ENCODE measurements at regions not wholly inside any gene's neighbourhood (a gene's known extent, or its start where the extent isn't known, plus 50 kb on each side); places are given as distances from the start of the nearest gene placed in this dataset.
A peak's percentile ranks its signal among the peaks of the same experiment; 100 is the strongest.

- no peaks in the 10 kb centered on the region for H3K27me3 ChIP-seq (ENCODE audit: insufficient read depth)
- TF ChIP-seq GATA2 (CRISPR knock-in tag; IDR thresholded peaks at IDR 0.05) = peak; percentile 12; the same call in 1 of the 2 replicates
- TF ChIP-seq CTCF (IDR thresholded peaks at IDR 0.05) = no peak
- TF ChIP-seq RAD21 (IDR thresholded peaks at IDR 0.05; ENCODE audit: low read length) = no peak
- no peak for TF ChIP-seq NFIC (IDR thresholded peaks at IDR 0.05; ENCODE audit: borderline replicate concordance)
- TF ChIP-seq JUND (IDR thresholded peaks at IDR 0.05) = no peak
- no peak for TF ChIP-seq NRF1 (IDR thresholded peaks at IDR 0.05; ENCODE audit: low read depth, low read length)
- no peaks in the 10 kb centered on the region for H3K79me2 ChIP-seq (ENCODE audit: insufficient read depth)
- H3K4me1 ChIP-seq (ENCODE audit: control insufficient read depth in 1 of 2, insufficient read depth in 2 of 2, low read depth in 1 of 2, low read length in 1 of 2) = no peaks in the 10 kb centered on the region
- no peaks in the 10 kb centered on the region for H3F3A ChIP-seq (replicated peaks; ENCODE audit: insufficient read depth)
- no peaks in the 10 kb centered on the region for H3K36me3 ChIP-seq (replicated peaks in 1 of 2; ENCODE audit: control insufficient read depth in 1 of 2, insufficient read depth in 2 of 2, low read length in 1 of 2)
- whole genome bisulfite sequencing (ENCODE audit: low lambda C conversion rate) = 0% methylated on average over 2 of the region's 2 CpGs
- H3K9ac ChIP-seq = no peak overlapping the region
- DNase-seq = no peak
- H3K4me2 ChIP-seq = no peak overlapping the region
- H3K27ac ChIP-seq (ENCODE audit: low read depth in 2 of 2, low read length in 1 of 2) = no peak overlapping the region
- H3K4me3 ChIP-seq (ENCODE audit: low read depth in 2 of 2, low read length in 1 of 2) = no peak overlapping the region
- H2AFZ ChIP-seq (ENCODE audit: low read depth) = no peak overlapping the region
- CTCF ChIA-PET = no interaction called here
- H3K9me3 ChIP-seq = no peaks in the 10 kb centered on the region
- no peaks in the 10 kb centered on the region for H3K9me2 ChIP-seq
- no peaks in the 10 kb centered on the region for H4K20me1 ChIP-seq (ENCODE audit: insufficient read depth)
- POLR2A ChIA-PET = no interaction called here
Observed at GRCh38 chr3:167054926-167055325, 325.2 kb downstream of the ZBBX start.

- H3K27ac ChIP-seq (ENCODE audit: low read depth in 2 of 2, low read length in 1 of 2) = no peak overlapping the region
- H2AFZ ChIP-seq (ENCODE audit: low read depth) = no peak overlapping the region
- H3K9ac ChIP-seq = no peak overlapping the region
- H3K79me2 ChIP-seq (ENCODE audit: insufficient read depth) = no peaks in the 10 kb centered on the region
- H3F3A ChIP-seq (replicated peaks; ENCODE audit: insufficient read depth) = no peaks in the 10 kb centered on the region
- POLR2A ChIA-PET = no interaction called here
- H3K9me3 ChIP-seq = no peaks in the 10 kb centered on the region
- no peaks in the 10 kb centered on the region for H3K27me3 ChIP-seq (ENCODE audit: insufficient read depth)
- DNase-seq = no peak
- H3K9me2 ChIP-seq = no peaks in the 10 kb centered on the region
- no peaks in the 10 kb centered on the region for H3K4me1 ChIP-seq (ENCODE audit: control insufficient read depth in 1 of 2, insufficient read depth in 2 of 2, low read depth in 1 of 2, low read length in 1 of 2)
- no peaks in the 10 kb centered on the region for H4K20me1 ChIP-seq (ENCODE audit: insufficient read depth)
- 28% methylated on average over 4 of the region's 4 CpGs for WGBS (ENCODE audit: low lambda C conversion rate)
- no peaks in the 10 kb centered on the region for H3K36me3 ChIP-seq (replicated peaks in 1 of 2; ENCODE audit: control insufficient read depth in 1 of 2, insufficient read depth in 2 of 2, low read length in 1 of 2)
- CTCF ChIA-PET = no interaction called here
- no peak for TF ChIP-seq FOXM1 (IDR thresholded peaks at IDR 0.05; ENCODE audit: low read depth)
- TF ChIP-seq, protein P1, sequence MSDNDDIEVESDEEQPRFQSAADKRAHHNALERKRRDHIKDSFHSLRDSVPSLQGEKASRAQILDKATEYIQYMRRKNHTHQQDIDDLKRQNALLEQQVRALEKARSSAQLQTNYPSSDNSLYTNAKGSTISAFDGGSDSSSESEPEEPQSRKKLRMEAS (IDR thresholded peaks at IDR 0.05; ENCODE audit: low read depth) = no peak
- TF ChIP-seq NRF1 (IDR thresholded peaks at IDR 0.05; ENCODE audit: low read depth, low read length) = no peak
- no peak for TF ChIP-seq YY1 (IDR thresholded peaks at IDR 0.05; ENCODE audit: low read depth)
- no peak for TF ChIP-seq TAF1 (IDR thresholded peaks at IDR 0.05; ENCODE audit: borderline replicate concordance, low read depth, low read length)
- no peak for TF ChIP-seq REST (IDR thresholded peaks at IDR 0.05; ENCODE audit: low read depth, low read length)
- no peak for TF ChIP-seq GABPA (IDR thresholded peaks at IDR 0.05; ENCODE audit: low read depth)
- no peak for TF ChIP-seq SIN3A (IDR thresholded peaks at IDR 0.05; ENCODE audit: borderline replicate concordance, low read depth, low read length)
- no peak for TF ChIP-seq RAD21 (IDR thresholded peaks at IDR 0.05; ENCODE audit: low read length)
- TF ChIP-seq SMC3 (IDR thresholded peaks at IDR 0.05; ENCODE audit: low read depth, low read length) = no peak
- TF ChIP-seq TEAD4 (IDR thresholded peaks at IDR 0.05; ENCODE audit: borderline replicate concordance, insufficient read depth) = no peak
- no peak for TF ChIP-seq JUND (IDR thresholded peaks at IDR 0.05)
- TF ChIP-seq MXI1 (IDR thresholded peaks at IDR 0.05; ENCODE audit: low read depth, low read length) = no peak
- TF ChIP-seq TCF12 (IDR thresholded peaks at IDR 0.05) = no peak
- H3K4me2 ChIP-seq = no peak overlapping the region
- no peak overlapping the region for H3K4me3 ChIP-seq (ENCODE audit: low read depth in 2 of 2, low read length in 1 of 2)
Observed at GRCh38 chr3:167051421-167051820, 328.7 kb downstream of the ZBBX start.
